A204.1 (cell line): ENCODE measurements at regions not wholly inside any gene's neighbourhood (a gene's known extent, or its start where the extent isn't known, plus 50 kb on each side); places are given as distances from the start of the nearest gene placed in this dataset.

Source experiments
- FAIRE-seq: peaks from 2 replicates; lab custom pipeline; 2012; peaks lifted over from hg19 to GRCh38; lab: Jason Lieb, UNC

DNA sequence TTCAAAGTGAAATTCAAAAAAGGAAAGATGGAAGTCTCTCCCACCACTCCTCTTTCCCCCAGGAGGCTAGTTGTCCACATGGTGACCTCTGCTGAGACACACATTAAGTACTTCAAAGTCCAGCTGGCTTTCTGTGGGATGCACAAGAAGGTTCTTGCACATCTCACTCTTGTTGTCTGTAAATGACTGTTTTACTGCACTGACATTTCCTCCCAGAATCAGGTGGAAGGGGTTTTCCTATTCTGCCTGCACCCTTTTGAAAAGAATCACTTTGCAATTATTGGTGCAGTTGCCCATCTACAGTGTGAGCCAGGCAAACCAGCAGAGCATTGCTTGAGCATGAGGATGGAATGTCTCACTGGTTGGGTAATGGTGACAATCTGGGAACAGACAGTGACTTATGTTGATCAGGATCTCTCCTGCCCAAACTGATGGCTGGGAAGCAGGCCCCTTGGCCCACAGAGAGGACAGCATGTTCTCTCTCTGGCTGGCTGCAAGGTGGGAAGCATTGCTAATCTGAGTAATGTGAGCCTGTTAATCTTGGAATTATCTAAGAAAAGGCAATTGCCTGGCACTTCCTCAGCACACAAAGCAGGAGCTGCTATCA, 347.7 kb upstream of the SATB1 start:
- no peak for FAIRE-seq

DNA sequence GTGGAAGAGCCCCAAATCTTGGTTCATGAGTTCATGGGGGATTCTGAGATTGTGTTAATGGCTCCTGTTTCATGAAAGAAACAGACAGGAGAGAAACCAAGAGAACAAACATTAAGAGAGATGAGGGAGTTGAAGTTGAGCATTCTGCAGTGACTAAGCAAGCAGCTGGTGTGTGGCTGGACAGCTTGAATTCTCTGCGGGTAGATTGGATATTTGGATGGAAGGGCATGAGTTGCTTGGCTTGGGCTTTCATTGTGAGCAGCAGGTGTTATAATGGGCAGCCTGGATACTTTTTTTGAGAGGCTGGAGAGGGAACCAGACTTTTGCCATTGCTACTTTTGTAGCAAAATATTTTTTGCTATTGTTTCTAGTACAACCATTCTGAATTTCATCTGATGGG, 346.8 kb upstream of the SATB1 start:
- FAIRE-seq: no peak

- no peak for FAIRE-seq
These were observed 345.7 kb upstream of the SATB1 start for GRCh38 chr3:18770800-18771199.

DNA sequence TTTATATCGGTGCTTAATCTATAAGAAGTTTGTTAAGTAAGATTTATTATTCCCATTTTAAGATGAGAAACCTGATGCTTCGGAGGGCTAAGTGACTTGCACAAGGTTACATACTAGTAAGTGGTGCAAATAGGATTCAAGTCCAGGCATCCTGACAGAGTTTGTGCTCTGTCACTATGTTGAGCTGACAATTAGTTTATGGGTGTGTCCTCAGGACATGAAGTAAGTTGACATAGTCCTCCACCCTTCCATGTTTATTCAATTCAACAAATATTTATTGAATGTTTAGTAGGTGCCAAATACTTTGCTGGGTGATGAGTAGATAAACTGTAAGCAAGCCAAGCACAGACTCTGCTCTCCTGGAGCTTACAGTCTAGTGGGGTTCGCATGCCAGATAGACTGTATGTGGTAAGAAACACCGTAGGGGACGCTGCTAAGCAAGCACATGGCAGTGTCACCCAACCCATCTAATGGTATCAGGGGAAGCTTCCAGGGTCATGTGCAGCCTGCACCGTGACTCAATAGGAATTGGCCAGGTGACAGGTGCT, 342.7 kb upstream of the SATB1 start:
- no peak for FAIRE-seq

- no peak for FAIRE-seq
These were observed 341.8 kb upstream of the SATB1 start for GRCh38 chr3:18766974-18767373.

DNA sequence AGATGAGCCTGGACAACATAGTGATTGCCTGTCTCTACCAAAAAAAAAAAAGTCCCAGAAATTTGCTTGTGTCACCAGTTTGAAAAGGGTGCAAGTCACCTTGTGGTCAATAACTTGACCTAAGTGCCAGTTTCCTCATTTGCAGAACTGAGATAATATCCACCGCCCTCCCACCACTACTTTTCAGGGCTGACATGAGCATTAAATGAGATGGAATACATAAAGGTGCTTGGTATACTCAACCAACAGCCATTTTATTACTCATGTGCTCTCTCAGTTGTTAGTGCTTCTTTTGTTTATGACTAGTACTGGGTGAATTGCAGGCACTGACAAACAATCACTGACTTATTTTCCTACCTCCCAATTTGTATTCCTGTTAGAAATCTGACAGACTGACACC, 340.5 kb upstream of the SATB1 start:
- FAIRE-seq: no peak

DNA sequence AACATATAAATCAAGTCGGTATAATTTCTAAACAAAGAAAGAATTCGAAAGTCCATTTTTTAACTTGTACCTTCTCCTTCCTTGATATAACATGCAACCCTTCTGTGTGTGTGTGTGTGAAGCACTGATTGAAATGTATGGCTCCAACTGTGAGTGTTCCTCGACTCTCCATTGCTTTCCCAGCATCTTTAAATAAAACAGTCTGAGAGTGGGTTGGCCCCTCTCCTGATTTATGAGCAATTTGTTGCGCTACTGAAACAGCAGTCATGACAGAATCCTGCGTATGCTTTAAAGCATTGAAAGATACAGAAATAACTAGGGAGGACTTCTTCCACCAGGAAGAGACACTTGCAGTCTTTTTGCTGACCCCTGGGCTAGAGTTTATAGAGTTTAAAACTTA, 340.0 kb upstream of the SATB1 start:
- no peak for FAIRE-seq

- no peak for FAIRE-seq
These were observed 336.4 kb upstream of the SATB1 start for GRCh38 chr3:18761530-18761929.

- FAIRE-seq: no peak
These were observed 333.0 kb upstream of the SATB1 start for GRCh38 chr3:18758047-18758704.

DNA sequence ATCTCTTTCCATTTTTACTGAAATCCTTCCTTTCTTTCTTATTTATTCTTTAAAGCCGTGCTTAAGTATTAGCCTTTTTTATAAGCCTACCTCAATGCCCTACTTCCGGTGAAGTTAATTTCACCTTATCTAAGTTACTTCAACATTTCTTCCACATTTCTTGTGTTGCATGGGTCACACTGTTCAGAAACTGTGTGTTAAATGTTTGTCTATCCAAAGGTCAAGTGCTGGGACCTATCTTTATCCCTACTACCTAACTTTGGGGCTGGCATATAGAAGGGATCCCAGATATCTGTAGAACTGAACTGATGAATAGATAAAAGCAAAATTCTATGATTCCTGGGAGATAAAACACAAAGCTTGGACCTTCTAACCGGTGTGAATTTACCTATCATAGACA, 332.3 kb upstream of the SATB1 start:
- FAIRE-seq: no peak

DNA sequence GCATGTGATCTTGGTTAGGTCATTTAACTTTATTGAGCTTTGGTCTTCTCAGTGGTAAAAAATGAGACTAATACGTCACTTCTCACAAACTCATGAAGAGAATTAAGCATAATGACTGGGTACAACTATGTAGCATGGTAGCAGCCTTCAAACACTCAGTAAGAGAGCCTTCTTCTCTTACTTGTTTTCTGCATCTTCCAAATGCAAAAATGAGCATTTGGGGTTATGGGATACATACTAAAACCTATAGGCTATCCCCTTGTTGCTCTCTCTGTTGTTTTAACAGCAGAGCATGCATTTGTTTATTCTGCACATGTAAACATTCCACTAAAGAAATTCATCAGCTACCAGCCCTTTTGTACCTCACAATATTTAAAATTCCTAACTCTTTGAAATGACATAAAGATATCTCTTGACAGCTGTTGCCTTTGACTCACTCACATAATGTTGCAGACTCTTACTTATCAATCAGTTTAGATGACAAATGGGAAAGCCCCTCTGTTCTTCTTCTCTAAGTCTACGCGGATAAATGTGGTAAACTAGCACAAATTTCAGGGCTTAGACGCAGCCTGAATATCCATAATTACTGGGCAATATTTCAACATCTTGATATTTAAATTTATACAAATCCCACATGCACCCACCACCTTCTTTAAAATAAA, 327.3 kb upstream of the SATB1 start:
- no peak for FAIRE-seq

- no peak for FAIRE-seq
These were observed 326.4 kb upstream of the SATB1 start for GRCh38 chr3:18751514-18751913.

DNA sequence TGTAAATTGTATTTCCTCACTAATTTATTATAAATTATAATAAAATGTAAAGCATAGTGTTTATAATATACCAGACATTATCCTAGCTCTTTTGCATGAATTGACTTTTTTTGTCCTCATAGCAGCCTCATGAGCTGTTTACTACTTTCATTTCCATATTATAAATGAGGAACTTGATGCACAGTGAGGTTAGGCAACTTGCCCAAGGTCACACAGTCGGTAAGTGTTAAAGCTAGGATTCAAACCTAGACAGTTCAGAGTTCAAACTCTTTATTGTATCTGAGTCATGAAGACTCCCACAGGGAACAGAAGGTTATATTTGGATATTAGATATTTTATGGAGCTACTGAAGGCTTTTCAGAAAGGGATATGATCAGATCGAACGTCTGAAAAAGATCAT, 322.2 kb upstream of the SATB1 start:
- no peak for FAIRE-seq

DNA sequence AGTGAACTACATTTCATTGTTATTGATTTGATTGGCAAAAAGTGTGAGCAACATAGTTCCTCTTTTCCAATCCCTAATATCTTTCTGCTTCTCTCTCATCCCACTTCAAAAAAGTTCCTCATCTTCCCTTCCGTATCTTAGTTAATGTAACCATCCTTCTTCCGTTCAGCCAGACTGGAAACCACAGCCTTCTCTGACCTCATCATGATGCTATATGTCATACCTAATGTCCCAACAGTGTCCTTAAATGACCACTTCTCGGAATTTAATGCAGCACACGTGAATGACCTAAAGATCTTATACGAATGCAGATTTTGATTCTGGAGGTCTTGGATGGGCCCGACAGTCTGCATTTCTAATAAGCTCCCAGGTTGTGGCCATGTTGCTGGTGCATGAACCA, 320.3 kb upstream of the SATB1 start:
- FAIRE-seq: no peak

- no peak for FAIRE-seq
These were observed 319.3 kb upstream of the SATB1 start for GRCh38 chr3:18744472-18744871.

DNA sequence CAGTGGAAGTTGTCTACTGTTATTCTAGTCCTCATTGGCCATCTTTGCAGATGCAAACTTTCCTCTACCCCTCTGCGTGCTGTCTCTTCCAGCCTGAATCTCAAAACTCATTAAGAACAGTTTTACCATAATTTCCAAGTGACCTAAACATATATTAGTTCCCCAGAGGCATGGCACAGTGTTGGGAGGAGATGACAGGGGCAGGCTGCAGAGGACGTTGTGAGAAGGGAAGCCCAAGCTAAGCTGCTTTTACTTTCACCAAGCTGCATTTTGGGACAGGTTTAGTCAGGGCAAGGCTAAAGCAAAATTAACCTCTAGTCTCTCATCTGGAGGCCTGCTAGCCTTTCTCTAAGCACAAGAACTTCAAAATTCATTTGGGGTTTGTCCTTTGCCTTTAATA, 318.6 kb upstream of the SATB1 start:
- no peak for FAIRE-seq

- no peak for FAIRE-seq
These were observed 315.8 kb upstream of the SATB1 start for GRCh38 chr3:18740631-18741583.

- FAIRE-seq: no peak
These were observed 313.9 kb upstream of the SATB1 start for GRCh38 chr3:18739099-18739433.

GRCh38 chr3:18738393-18739098, 313.4 kb upstream of the SATB1 start:
- no peak for FAIRE-seq

DNA sequence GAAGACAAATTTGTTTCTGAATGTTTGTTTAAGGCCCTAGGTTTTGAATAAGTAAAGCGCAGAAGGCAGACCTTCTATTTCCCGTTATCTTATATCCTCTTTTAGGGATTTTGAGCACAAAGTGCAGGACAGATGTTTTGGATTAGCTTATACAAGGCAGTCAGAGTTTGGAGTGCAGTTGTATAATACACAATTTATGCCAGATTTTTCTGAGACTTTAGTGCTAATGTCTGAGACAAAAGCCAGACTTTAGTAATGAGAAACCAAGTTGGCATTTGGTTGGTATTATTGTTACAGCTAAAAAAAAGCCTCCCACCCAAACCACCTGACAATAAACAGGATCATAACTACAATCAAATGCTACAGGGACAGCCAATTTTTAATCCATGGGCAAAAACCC, 309.9 kb upstream of the SATB1 start:
- no peak for FAIRE-seq

- FAIRE-seq: no peak
These were observed 309.2 kb upstream of the SATB1 start for GRCh38 chr3:18734309-18734708.

- no peak for FAIRE-seq
These were observed 307.3 kb upstream of the SATB1 start for GRCh38 chr3:18732474-18732873.
